WI38 (cell line): ENCODE measurements at regions not wholly inside any gene's neighbourhood (a gene's known extent, or its start where the extent isn't known, plus 50 kb on each side); places are given as distances from the start of the nearest gene placed in this dataset.
"Not testable (repeated sequence)": the region's sequence is repeated elsewhere in the genome, so short reads cannot be mapped to it uniquely, and the experiment has no call there.

ENCODE experiments used
- H3K4me3 ChIP-seq: 2 replicates; pipeline ENCODE4 v1.5.1; 2011; ENCODE audit warnings: low read depth, mild to moderate bottlenecking, control low read depth, low read length
- TF ChIP-seq, protein P1 (sequence below): IDR thresholded peaks from 2 replicates; pipeline ENCODE4 v1.5.1; 2012; ENCODE audit warnings: low read depth, mild to moderate bottlenecking, control low read depth, low read length

DNA sequence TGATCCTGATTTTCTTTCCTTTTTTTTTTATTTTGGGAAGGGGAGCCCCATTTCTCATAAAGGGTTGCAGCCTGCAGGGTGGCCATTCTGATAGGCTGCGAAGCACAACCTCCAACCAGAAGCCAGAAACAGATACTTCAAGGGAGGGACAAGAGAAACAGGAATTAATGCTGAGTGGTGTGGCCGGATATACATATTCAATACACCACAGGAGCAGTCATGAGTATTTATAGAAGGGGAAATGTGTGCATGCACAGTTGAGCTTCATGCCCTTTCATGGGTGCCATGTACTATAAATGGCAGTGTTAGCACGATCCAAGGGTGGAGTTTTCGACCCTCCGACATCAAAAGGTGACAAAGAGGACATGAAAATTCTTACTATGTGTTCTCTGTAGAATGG lies 320.8 kb downstream of the CBLN1 start:
- no peak overlapping the region for H3K4me3 ChIP-seq
- TF ChIP-seq, protein P1, sequence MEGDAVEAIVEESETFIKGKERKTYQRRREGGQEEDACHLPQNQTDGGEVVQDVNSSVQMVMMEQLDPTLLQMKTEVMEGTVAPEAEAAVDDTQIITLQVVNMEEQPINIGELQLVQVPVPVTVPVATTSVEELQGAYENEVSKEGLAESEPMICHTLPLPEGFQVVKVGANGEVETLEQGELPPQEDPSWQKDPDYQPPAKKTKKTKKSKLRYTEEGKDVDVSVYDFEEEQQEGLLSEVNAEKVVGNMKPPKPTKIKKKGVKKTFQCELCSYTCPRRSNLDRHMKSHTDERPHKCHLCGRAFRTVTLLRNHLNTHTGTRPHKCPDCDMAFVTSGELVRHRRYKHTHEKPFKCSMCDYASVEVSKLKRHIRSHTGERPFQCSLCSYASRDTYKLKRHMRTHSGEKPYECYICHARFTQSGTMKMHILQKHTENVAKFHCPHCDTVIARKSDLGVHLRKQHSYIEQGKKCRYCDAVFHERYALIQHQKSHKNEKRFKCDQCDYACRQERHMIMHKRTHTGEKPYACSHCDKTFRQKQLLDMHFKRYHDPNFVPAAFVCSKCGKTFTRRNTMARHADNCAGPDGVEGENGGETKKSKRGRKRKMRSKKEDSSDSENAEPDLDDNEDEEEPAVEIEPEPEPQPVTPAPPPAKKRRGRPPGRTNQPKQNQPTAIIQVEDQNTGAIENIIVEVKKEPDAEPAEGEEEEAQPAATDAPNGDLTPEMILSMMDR: no peak

DNA sequence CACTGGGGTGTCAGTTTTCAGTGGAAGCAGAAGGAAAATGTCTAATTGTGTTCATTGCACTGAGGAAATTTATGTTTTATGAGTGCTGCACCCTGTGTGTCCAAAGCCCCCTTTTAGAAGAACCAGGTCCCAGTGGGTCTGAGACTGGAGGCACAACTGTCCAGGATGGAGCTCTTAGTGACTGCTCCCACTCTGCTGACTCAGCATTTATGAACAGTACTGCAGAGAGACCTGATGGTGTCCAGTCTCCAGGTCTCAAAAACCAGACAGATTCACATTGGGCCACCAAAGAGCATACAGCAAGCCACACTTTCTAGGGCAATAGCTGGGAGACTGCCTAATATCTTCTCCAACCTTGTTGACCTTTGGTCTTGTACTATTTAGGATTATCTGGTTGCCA lies 321.9 kb downstream of the CBLN1 start:
- H3K4me3 ChIP-seq: no peak overlapping the region
- TF ChIP-seq, protein P1: no peak

DNA sequence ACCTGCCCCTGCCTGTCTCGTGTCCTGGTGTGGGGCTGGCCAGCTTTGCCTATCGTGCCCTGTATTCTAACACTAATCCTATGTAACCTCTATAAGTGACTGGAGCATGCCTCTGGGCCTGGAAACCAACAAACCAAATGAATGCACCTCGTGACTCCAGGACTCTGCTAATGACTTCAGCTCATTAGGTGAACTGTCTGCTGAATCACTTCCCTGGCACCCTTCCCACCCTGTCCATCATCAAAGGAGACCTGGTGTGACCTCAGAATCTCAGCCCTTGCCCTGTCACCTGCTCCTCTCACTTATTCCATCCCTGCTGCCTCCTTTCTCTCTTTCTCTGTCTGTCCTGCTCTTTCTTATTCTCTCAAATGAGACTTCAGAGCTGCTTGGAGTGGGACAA lies 322.4 kb downstream of the CBLN1 start:
- TF ChIP-seq, protein P1: no peak
- no peak overlapping the region for H3K4me3 ChIP-seq

DNA sequence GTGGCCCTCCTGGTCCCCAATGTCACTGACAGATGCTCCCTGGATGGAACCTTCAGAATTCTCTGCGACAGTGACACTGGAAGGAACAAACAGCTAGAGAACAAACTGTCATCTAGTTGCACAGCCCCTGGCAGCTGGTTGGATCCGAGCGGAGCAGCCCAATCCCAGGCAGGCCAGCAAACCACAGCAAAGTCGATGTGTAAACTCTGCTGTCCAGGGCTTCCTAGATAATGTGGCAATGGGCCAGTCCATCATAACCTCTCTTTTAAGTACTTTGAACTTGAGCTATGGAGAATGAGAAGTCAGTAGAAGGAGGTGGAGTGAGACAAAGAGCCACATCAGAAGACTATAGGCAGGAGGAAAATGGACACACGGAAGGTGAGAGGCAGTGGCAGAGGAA lies 323.0 kb downstream of the CBLN1 start:
- no peak overlapping the region for H3K4me3 ChIP-seq
- TF ChIP-seq, protein P1: no peak

DNA sequence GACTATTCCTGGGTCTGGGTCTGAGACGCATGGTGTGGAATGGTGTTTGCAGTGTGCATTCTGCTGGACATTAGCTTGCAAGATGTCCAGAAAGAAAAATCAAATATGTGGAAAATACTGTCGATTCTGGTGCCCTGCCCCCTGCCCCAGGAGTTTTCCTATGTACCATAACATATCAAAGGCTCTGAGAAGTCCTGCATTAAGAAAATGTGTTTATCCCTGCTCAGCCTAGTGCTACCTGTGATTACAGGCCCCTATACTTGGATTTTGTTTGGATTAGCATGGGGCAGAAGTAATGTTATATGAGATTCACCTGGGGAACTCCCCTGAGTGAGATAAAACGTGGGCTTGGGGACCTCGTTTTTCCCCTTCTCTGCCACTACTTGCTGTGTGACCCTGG lies 325.0 kb downstream of the CBLN1 start:
- no peak overlapping the region for H3K4me3 ChIP-seq
- TF ChIP-seq, protein P1: no peak

DNA sequence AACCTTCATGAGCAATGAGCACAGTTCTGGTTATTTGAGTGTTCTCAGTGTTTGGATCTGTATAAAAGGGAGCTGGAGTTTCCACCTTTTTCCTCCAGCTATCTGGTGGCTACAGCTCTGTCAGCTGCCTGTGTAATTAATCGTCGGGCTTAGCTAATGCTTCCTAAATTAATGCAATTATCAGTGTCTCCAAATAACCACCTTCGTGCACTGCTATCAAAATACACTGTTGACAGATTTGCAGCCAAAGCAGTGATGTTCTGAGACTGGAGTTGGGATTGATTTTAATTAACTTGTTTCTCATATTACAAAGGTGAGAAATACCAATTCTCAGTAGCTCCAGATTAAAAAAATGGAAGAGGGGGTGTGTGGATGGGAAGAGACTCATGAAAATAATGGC lies 325.8 kb downstream of the CBLN1 start:
- no peak overlapping the region for H3K4me3 ChIP-seq
- TF ChIP-seq, protein P1: no peak

DNA sequence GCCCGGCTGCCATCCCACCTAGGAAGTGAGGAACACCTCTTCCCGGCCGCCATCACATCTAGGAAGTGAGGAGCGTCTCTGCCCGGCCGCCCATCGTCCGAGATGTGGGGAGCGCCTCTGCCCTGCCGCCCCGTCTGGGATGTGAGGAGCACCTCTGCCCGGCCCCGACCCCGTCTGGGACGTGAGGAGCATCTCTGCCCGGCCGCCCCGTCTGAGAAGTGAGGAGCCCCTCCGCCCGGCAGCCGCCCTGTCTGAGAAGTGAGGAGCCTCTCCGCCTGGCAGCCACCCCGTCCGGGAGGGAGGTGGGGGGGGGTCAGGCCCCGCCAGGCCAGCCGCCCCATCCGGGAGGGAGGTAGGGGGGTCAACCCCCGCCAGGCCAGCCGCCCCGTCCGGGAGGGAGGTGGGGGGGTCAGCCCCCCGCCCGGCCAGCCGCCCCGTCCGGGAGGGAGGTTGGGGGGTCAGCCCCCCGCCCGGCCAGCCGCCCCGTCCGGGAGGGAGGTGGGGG lies 330.0 kb downstream of the CBLN1 start:
- H3K4me3 ChIP-seq: not testable (repeated sequence)

DNA sequence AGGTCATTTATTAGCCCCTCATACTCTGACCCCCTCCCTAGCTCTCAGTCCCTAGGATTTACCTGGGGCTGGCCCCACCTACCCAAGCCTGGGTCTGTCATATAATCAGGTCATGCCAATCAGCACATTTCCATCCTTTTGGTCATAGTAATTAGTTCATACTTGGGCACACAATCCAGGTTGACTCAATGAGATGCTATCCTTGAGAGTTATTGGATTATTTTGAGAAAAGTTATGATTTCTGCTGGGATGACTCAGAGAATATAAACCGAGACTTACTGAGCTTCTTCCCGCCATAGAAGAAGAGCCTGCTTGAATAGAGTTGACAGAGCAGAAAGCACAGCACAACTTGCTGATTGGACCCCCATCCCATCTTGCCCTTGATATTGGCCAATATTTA lies 331.5 kb downstream of the CBLN1 start:
- TF ChIP-seq, protein P1: no peak
- no peak overlapping the region for H3K4me3 ChIP-seq
